Lung (tissue), 11 donors: ENCODE measurements at regions not wholly inside any gene's neighbourhood (a gene's known extent, or its start where the extent isn't known, plus 50 kb on each side); places are given as distances from the start of the nearest gene placed in this dataset.

Source experiments
- ATAC-seq: fragments of 200-7000 bp; cut with Tn5 transposase; one replicate; pipeline ENCODE4 v1.9.1; 2020; ENCODE audit warnings: moderate number of reproducible peaks; ENCODE audit not compliant: insufficient read depth, low FRiP score
- DNase-seq, 3 donors: peaks; one replicate each; pipeline ENCODE4 v3.0.0-alpha.2; 2013 to 2017
- H3K27ac ChIP-seq, 2 donors: one replicate each; pipeline ENCODE4 v1.5.1; 2013; ENCODE audit warnings: mild to moderate bottlenecking in 2 of 2, moderate library complexity in 2 of 2, control low read depth in 1 of 2, inconsistent platforms in 1 of 2, low read depth in 1 of 2, low read length in 1 of 2
- H3K27me3 ChIP-seq, 3 donors: one replicate each; pipeline ENCODE4 v1.5.1; 2013; ENCODE audit warnings: low read length in 2 of 3; ENCODE audit not compliant: control insufficient read depth in 3 of 3, insufficient read depth in 3 of 3
- H3K36me3 ChIP-seq, 4 donors: one replicate each; pipeline ENCODE4 v1.5.1; 2013; ENCODE audit warnings: low read length in 4 of 4, mild to moderate bottlenecking in 1 of 4, moderate library complexity in 1 of 4; ENCODE audit not compliant: control insufficient read depth in 4 of 4, insufficient read depth in 4 of 4
- H3K4me1 ChIP-seq, 5 donors: one replicate each; pipeline ENCODE4 v1.5.1; 2013; ENCODE audit warnings: low read length in 5 of 5, mild to moderate bottlenecking in 2 of 5, moderate library complexity in 1 of 5; ENCODE audit not compliant: control insufficient read depth in 5 of 5, insufficient read depth in 5 of 5
- H3K4me3 ChIP-seq: one replicate; pipeline ENCODE4 v1.5.1; 2013; ENCODE audit warnings: mild to moderate bottlenecking, control low read depth, moderate library complexity
- H3K9ac ChIP-seq, 2 donors: one replicate each; pipeline ENCODE4 v1.5.1; 2013; ENCODE audit warnings: low read length in 2 of 2, control low read depth in 1 of 2; ENCODE audit not compliant: insufficient read depth in 1 of 2
- H3K9me3 ChIP-seq, 4 donors: one replicate each; pipeline ENCODE4 v1.5.1; 2013; ENCODE audit warnings: low read length in 3 of 4, mild to moderate bottlenecking in 1 of 4, moderate library complexity in 1 of 4; ENCODE audit not compliant: control insufficient read depth in 4 of 4, insufficient read depth in 3 of 4
- CTCF ChIP-seq: IDR thresholded peaks from 2 replicates; pipeline ENCODE4 v1.5.1; 2012; ENCODE audit warnings: mild to moderate bottlenecking; ENCODE audit errors: control extremely low read depth, extremely low read depth
- WGBS, 2 donors: extraction: QIAGEN DNeasy Blood & Tissue Kit; methylation state at CpG; one replicate each; pipeline ENCODE4 v1.1.7; 2013; 5-methylcytosine and 5-hydroxymethylcytosine counted together
- donor health status: control.
- donor health status: control.
- donor health status: Bipolar disorder and iron deficiency.
- donor health status: healthy.
- donor health status: DM: yes; HTN: yes; CAD: no.

GRCh38 chr15:87805117-87805820 is 451.3 kb downstream of the NTRK3 start:
- Histone ChIP-seq H3K36me3 (no peaks in the 10 kb centered on the region), H3K4me1 (peaks cover 0 to 1% (median 0%) of the 10 kb centered on the region in 5 donors), H3K4me3 (no peak overlapping the region), H3K9me3 (no peaks in the 10 kb centered on the region), H3K27ac (no peak overlapping the region), H3K9ac (no peak overlapping the region), H3K27me3 (no peaks in the 10 kb centered on the region)
- ATAC-seq (no peak), DNase-seq (no peak)
- no peak for TF ChIP-seq CTCF
- 58 to 78% methylated on average over 4 of the region's 4 CpGs for WGBS, 2 donors

- DNase-seq (no peak), ATAC-seq (no peak)
- no peaks in the 10 kb centered on the region for H3K9me3 ChIP-seq
- no peak overlapping the region for H3K9ac ChIP-seq
- peaks cover 0 to 1% (median 0%) of the 10 kb centered on the region in 5 donors for H3K4me1 ChIP-seq
- no peak for TF ChIP-seq CTCF
- H3K27me3 ChIP-seq = no peaks in the 10 kb centered on the region
- H3K4me3 ChIP-seq = no peak overlapping the region
- no peaks in the 10 kb centered on the region for H3K36me3 ChIP-seq
- no peak overlapping the region for H3K27ac ChIP-seq
Measured at GRCh38 chr15:87804451-87804850, 452.1 kb downstream of the NTRK3 start.

- no peak overlapping the region for H3K27ac ChIP-seq
- no peak for ATAC-seq
- no peak for DNase-seq
- no peaks in the 10 kb centered on the region for H3K36me3 ChIP-seq
- 38 to 74% methylated on average over 2 of the region's 2 CpGs for WGBS, 2 donors
- TF ChIP-seq CTCF = no peak
- H3K4me1 ChIP-seq = no peaks in the 10 kb centered on the region
- no peaks in the 10 kb centered on the region for H3K27me3 ChIP-seq
- H3K9ac ChIP-seq = no peak overlapping the region
- H3K9me3 ChIP-seq = no peaks in the 10 kb centered on the region
- no peak overlapping the region for H3K4me3 ChIP-seq
Measured at GRCh38 chr15:87799838-87800237, 456.7 kb downstream of the NTRK3 start.

GRCh38 chr15:87799428-87799827 is 457.1 kb downstream of the NTRK3 start:
- no peaks in the 10 kb centered on the region for H3K27me3 ChIP-seq
- ATAC-seq = no peak
- 94 to 95% methylated on average over 3 of the region's 3 CpGs for WGBS, 2 donors
- no peaks in the 10 kb centered on the region for H3K4me1 ChIP-seq
- H3K4me3 ChIP-seq = no peak overlapping the region
- H3K27ac ChIP-seq = peak overlapping the region in 1 of 2 donors; percentile 39
- TF ChIP-seq CTCF = no peak
- H3K9ac ChIP-seq = no peak overlapping the region
- no peak for DNase-seq
- H3K36me3 ChIP-seq = no peaks in the 10 kb centered on the region
- no peaks in the 10 kb centered on the region for H3K9me3 ChIP-seq
